Astrocyte (in vitro differentiated cells and primary cell): ENCODE measurements at regions not wholly inside any gene's neighbourhood (a gene's known extent, or its start where the extent isn't known, plus 50 kb on each side); places are given as distances from the start of the nearest gene placed in this dataset.

ENCODE experiments used
- DNase-seq: peaks from one replicate; pipeline ENCODE4 v3.0.0-alpha.2; 2010; ENCODE audit warnings: low read depth
- FAIRE-seq: peaks from 2 replicates; lab custom pipeline; 2011; peaks lifted over from hg19 to GRCh38; lab: Jason Lieb, UNC
- H2AFZ ChIP-seq: 2 replicates; pipeline ENCODE4 v1.6.0; 2012; ENCODE audit warnings: low read depth, low read length, inconsistent platforms
- H3K27ac ChIP-seq: 2 replicates; pipeline ENCODE4 v1.5.1; 2011; ENCODE audit warnings: low read depth, low read length, inconsistent platforms
- H3K27me3 ChIP-seq: 2 replicates; pipeline ENCODE4 v1.6.0; 2011; ENCODE audit warnings: low read length, inconsistent platforms; ENCODE audit not compliant: insufficient read depth
- H3K36me3 ChIP-seq: 2 replicates; pipeline ENCODE4 v1.5.1; 2011; ENCODE audit warnings: low read length, inconsistent platforms; ENCODE audit not compliant: insufficient read depth
- H3K4me1 ChIP-seq: 2 replicates; pipeline ENCODE4 v1.5.1; 2011; ENCODE audit warnings: low read length, inconsistent platforms; ENCODE audit not compliant: insufficient read depth
- H3K4me2 ChIP-seq: 2 replicates; pipeline ENCODE4 v1.6.0; 2012; ENCODE audit warnings: low read length, inconsistent platforms
- H3K4me3 ChIP-seq: 2 replicates; pipeline ENCODE4 v1.5.1; 2011; ENCODE audit warnings: low read depth, mild to moderate bottlenecking, low read length, inconsistent platforms; ENCODE audit not compliant: insufficient read depth
- H3K79me2 ChIP-seq: 2 replicates; pipeline ENCODE4 v1.6.0; 2012; ENCODE audit warnings: mild to moderate bottlenecking, low read length, inconsistent platforms; ENCODE audit not compliant: insufficient read depth
- H3K9ac ChIP-seq: 2 replicates; pipeline ENCODE4 v1.6.0; 2012; ENCODE audit warnings: mild to moderate bottlenecking, low read length, inconsistent platforms
- H3K9me3 ChIP-seq: 2 replicates; pipeline ENCODE4 v1.5.1; 2012; ENCODE audit warnings: low read depth, mild to moderate bottlenecking, low read length, inconsistent platforms; ENCODE audit not compliant: insufficient read depth
- H4K20me1 ChIP-seq: 2 replicates; pipeline ENCODE4 v1.6.0; 2012; ENCODE audit warnings: low read length, inconsistent platforms; ENCODE audit not compliant: insufficient read depth
- H3K27ac Mint-ChIP-seq: one replicate; pipeline ENCODE4 v1.8.0; 2021; ENCODE audit warnings: mild to moderate bottlenecking, mixed read lengths; ENCODE audit not compliant: unreplicated experiment
- H3K27me3 Mint-ChIP-seq: one replicate; pipeline ENCODE4 v1.8.0; 2021; ENCODE audit warnings: low read depth, mixed read lengths; ENCODE audit not compliant: unreplicated experiment
- H3K36me3 Mint-ChIP-seq: one replicate; pipeline ENCODE4 v1.8.0; 2021; ENCODE audit warnings: low read depth, mixed read lengths; ENCODE audit not compliant: unreplicated experiment
- H3K4me1 Mint-ChIP-seq: one replicate; pipeline ENCODE4 v1.8.0; 2021; ENCODE audit warnings: low read depth, mixed read lengths; ENCODE audit not compliant: unreplicated experiment
- H3K4me3 Mint-ChIP-seq: one replicate; pipeline ENCODE4 v1.8.0; 2021; ENCODE audit warnings: mild to moderate bottlenecking, moderate library complexity, mixed read lengths; ENCODE audit not compliant: unreplicated experiment
- H3K9me3 Mint-ChIP-seq: one replicate; pipeline ENCODE4 v1.8.0; 2021; ENCODE audit warnings: mild to moderate bottlenecking, mixed read lengths; ENCODE audit not compliant: unreplicated experiment
- EZH2 ChIP-seq: IDR thresholded peaks from 2 replicates; pipeline ENCODE4 v1.6.1; 2012; ENCODE audit warnings: mild to moderate bottlenecking, low read length, inconsistent platforms; ENCODE audit not compliant: insufficient read depth
- TF ChIP-seq, protein P1 (sequence below): IDR thresholded peaks from 2 replicates; pipeline ENCODE4 v1.5.1; 2011; ENCODE audit warnings: low read depth, mild to moderate bottlenecking, inconsistent platforms, low read length, moderate library complexity; ENCODE audit not compliant: insufficient read depth

DNA sequence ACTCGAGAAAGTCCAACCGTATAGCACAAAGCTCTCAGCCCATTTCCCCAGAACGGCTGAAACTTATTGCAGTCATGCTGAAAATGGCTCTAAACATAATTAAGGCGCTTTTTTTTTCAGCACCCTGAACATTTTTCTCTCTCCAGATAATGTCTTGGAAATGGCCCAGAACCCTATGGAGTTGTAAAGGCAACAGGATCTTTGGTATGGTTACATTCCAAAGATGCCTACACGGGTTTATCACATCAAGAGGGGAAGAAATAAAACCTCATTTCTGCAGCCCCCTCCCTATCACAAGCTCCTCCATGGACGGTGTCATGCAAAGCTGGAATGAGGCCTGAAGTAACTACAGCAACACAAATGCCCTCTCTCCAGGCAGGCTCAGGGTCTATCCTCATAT lies 126.4 kb upstream of the GALNT2 start:
- Mint-ChIP-seq H3K4me1 (peaks cover 18% of the 10 kb centered on the region), H3K27ac (peak overlapping the region; percentile 5), H3K4me3 (no peak overlapping the region), H3K36me3 (no peaks in the 10 kb centered on the region), H3K27me3 (peaks cover 13% of the 10 kb centered on the region), H3K9me3 (peaks cover 2% of the 10 kb centered on the region)
- H3K9ac ChIP-seq, result no peak overlapping the region
- no peak for FAIRE-seq
- no peak overlapping the region for H2AFZ ChIP-seq
- H3K36me3 ChIP-seq, result no peaks in the 10 kb centered on the region
- H3K9me3 ChIP-seq, result no peaks in the 10 kb centered on the region
- H3K4me1 ChIP-seq, result peaks cover 4% of the 10 kb centered on the region
- H3K27ac ChIP-seq, result no peak overlapping the region
- no peaks in the 10 kb centered on the region for H4K20me1 ChIP-seq
- no peaks in the 10 kb centered on the region for H3K27me3 ChIP-seq
- no peaks in the 10 kb centered on the region for H3K79me2 ChIP-seq
- peak overlapping the region; percentile 45 for H3K4me2 ChIP-seq
- H3K4me3 ChIP-seq, result no peak overlapping the region
- DNase-seq, result peak; percentile 62
- TF ChIP-seq, protein P1, sequence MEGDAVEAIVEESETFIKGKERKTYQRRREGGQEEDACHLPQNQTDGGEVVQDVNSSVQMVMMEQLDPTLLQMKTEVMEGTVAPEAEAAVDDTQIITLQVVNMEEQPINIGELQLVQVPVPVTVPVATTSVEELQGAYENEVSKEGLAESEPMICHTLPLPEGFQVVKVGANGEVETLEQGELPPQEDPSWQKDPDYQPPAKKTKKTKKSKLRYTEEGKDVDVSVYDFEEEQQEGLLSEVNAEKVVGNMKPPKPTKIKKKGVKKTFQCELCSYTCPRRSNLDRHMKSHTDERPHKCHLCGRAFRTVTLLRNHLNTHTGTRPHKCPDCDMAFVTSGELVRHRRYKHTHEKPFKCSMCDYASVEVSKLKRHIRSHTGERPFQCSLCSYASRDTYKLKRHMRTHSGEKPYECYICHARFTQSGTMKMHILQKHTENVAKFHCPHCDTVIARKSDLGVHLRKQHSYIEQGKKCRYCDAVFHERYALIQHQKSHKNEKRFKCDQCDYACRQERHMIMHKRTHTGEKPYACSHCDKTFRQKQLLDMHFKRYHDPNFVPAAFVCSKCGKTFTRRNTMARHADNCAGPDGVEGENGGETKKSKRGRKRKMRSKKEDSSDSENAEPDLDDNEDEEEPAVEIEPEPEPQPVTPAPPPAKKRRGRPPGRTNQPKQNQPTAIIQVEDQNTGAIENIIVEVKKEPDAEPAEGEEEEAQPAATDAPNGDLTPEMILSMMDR, result no peak
- TF ChIP-seq EZH2, result no peak

DNA sequence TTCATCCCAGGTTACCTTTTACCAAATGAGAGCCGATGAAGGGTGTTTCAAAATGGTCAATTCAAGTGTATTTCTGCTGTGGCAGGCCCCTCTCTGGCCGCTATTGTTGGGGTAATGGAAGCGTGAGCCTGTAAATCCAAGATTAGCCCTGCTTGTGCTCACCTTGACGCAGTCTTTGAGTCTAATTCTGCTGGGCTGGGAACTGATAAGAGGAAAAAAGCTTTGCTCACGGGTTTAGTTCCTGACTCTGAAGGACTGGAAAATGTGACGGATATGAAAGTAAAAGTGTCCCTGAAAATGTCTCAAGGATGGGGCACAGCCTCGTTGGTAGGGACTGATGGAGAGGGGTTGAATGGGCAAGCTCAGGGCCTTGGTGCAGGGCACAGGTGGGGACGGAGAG lies 125.9 kb upstream of the GALNT2 start:
- peaks cover 4% of the 10 kb centered on the region for H3K4me1 ChIP-seq
- H3K4me3 Mint-ChIP-seq, result no peak overlapping the region
- no peaks in the 10 kb centered on the region for H3K9me3 ChIP-seq
- no peak for DNase-seq
- H3K36me3 Mint-ChIP-seq, result no peaks in the 10 kb centered on the region
- H3K4me2 ChIP-seq, result peak overlapping the region; percentile 45
- H3K27me3 Mint-ChIP-seq, result peaks cover 13% of the 10 kb centered on the region
- peak overlapping the region; percentile 5 for H3K27ac Mint-ChIP-seq
- no peak overlapping the region for H3K4me3 ChIP-seq
- H3K9me3 Mint-ChIP-seq, result peaks cover 2% of the 10 kb centered on the region
- H3K27me3 ChIP-seq, result no peaks in the 10 kb centered on the region
- no peak overlapping the region for H3K9ac ChIP-seq
- H3K27ac ChIP-seq, result no peak overlapping the region
- H4K20me1 ChIP-seq, result no peaks in the 10 kb centered on the region
- TF ChIP-seq, protein P1, result no peak
- TF ChIP-seq EZH2, result no peak
- no peak overlapping the region for H2AFZ ChIP-seq
- H3K36me3 ChIP-seq, result no peaks in the 10 kb centered on the region
- H3K79me2 ChIP-seq, result no peaks in the 10 kb centered on the region
- no peak for FAIRE-seq
- H3K4me1 Mint-ChIP-seq, result peaks cover 18% of the 10 kb centered on the region

DNA sequence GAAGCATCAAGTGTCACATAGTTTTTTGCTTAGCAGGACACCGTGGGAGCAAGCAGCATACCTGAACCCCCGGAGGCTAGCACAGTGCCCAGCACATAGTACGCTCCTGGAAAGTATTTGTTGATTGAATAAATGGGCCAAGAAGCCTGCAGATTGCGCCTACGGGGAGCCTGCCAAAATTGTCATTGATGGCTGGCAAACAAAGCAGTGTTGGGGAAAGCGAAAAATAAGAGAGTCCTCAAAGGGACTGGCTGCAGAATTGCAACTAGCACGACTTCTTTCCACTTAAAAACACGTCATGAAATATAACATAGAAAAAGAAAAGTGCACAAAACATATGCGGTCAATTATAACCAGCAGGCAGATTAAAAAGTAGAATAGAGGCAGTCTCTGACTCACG lies 125.2 kb upstream of the GALNT2 start:
- Mint-ChIP-seq H3K4me3 (no peak overlapping the region), H3K27me3 (peaks cover 13% of the 10 kb centered on the region), H3K9me3 (peaks cover 2% of the 10 kb centered on the region), H3K27ac (no peak overlapping the region), H3K36me3 (no peaks in the 10 kb centered on the region), H3K4me1 (peaks cover 18% of the 10 kb centered on the region)
- FAIRE-seq (no peak), DNase-seq (no peak)
- Histone ChIP-seq H3K79me2 (no peaks in the 10 kb centered on the region), H3K27ac (no peak overlapping the region), H3K27me3 (no peaks in the 10 kb centered on the region), H2AFZ (no peak overlapping the region), H3K4me2 (no peak overlapping the region), H3K9me3 (no peaks in the 10 kb centered on the region), H3K4me1 (peaks cover 4% of the 10 kb centered on the region), H3K9ac (no peak overlapping the region), H3K4me3 (no peak overlapping the region), H4K20me1 (no peaks in the 10 kb centered on the region), H3K36me3 (no peaks in the 10 kb centered on the region)
- TF ChIP-seq EZH2, result no peak
- TF ChIP-seq, protein P1, result no peak
